ENCODE measurements at regions not wholly inside any gene's neighbourhood (a gene's known extent, or its start where the extent isn't known, plus 50 kb on each side); places are given as distances from the start of the nearest gene placed in this dataset.

GRCh38 chr5:102040326-102040725, 255.8 kb downstream of the SLCO4C1 start:
- BruUV-seq (replicated peaks), result no TSS peak

More at GRCh38 chr5:102040326-102040725, 255.8 kb downstream of the SLCO4C1 start:
- FAIRE-seq (no peak), DNase-seq (ENCODE audit: low read depth, low spot score) (no peak)
- no peaks in the 10 kb centered on the region for H3K9me3 ChIP-seq (replicated peaks; ENCODE audit: control insufficient read depth, insufficient read depth, low read length)
- H3K79me2 ChIP-seq (ENCODE audit: control insufficient read depth, insufficient read depth, low read length), result no peaks in the 10 kb centered on the region
- H3K4me2 ChIP-seq (ENCODE audit: insufficient read depth, low read length), result no peak overlapping the region
- CTCF ChIA-PET, result no interaction called here
- POLR2A ChIA-PET, result no interaction called here
- no peak overlapping the region for H2AFZ ChIP-seq (ENCODE audit: low read depth, low read length)
- H3K9ac ChIP-seq (replicated peaks; ENCODE audit: extremely low read depth, insufficient read depth, low read length), result no peak overlapping the region
- H3K9me1 ChIP-seq (replicated peaks; ENCODE audit: control insufficient read depth, extremely low read depth, insufficient read depth, low read length), result no peaks in the 10 kb centered on the region
- no peak overlapping the region for H3K27ac ChIP-seq (ENCODE audit: insufficient read depth, low read depth, low read length)
- no peaks in the 10 kb centered on the region for H3K36me3 ChIP-seq (ENCODE audit: control insufficient read depth in 2 of 2, extremely low read depth in 1 of 2, insufficient read depth in 2 of 2, low read length in 2 of 2)
- no peak overlapping the region for H3K4me3 ChIP-seq (replicated peaks in 1 of 3; ENCODE audit: insufficient read depth in 1 of 3, low read depth in 1 of 3, low read length in 3 of 3)
- TF ChIP-seq FOS (IDR thresholded peaks at IDR 0.05; ENCODE audit: borderline replicate concordance, insufficient read depth, low read length), result no peak
- TF ChIP-seq EZH2 (IDR thresholded peaks at IDR 0.05; ENCODE audit: borderline replicate concordance, low read depth, low read length, severe bottlenecking), result no peak
- no peak for TF ChIP-seq MAX (IDR thresholded peaks at IDR 0.05; ENCODE audit: insufficient read depth, insufficient read length)
- no peak for TF ChIP-seq JUN (IDR thresholded peaks at IDR 0.05; ENCODE audit: borderline replicate concordance, insufficient read depth, insufficient read length, low read depth)
- no peak for TF ChIP-seq MYC (IDR thresholded peaks at IDR 0.05; ENCODE audit: low read depth, low read length)
- TF ChIP-seq POLR2AphosphoS5 (IDR thresholded peaks at IDR 0.05; ENCODE audit: insufficient read depth, low read depth, low read length), result no peak
- TF ChIP-seq CTCF (IDR thresholded peaks at IDR 0.05; ENCODE audit: extremely low read depth in 1 of 2, insufficient read depth in 1 of 2, low read depth in 1 of 2, low read length in 2 of 2), result no peak
- no peak for TF ChIP-seq POLR2A (IDR thresholded peaks at IDR 0.05; ENCODE audit: low read depth, low read length)
- dilution Hi-C loops (cut with MboI; ENCODE audit: extremely low pct_ligation_motif_present, low sequenced_read_pairs) (no loop called here), intact Hi-C loops (cut with micrococcal nuclease) (no loop called here)
- H3K27me3 ChIP-seq (ENCODE audit: control insufficient read depth in 2 of 2, insufficient read depth in 2 of 2, low read length in 2 of 2), result no peaks in the 10 kb centered on the region
- H3K4me1 ChIP-seq (ENCODE audit: control insufficient read depth, extremely low read depth, insufficient read depth, low read length), result no peaks in the 10 kb centered on the region
- H4K20me1 ChIP-seq (replicated peaks; ENCODE audit: control insufficient read depth, extremely low read depth, insufficient read depth, low read length), result no peaks in the 10 kb centered on the region
